Stomach (tissue), 8 donors: ENCODE measurements at regions not wholly inside any gene's neighbourhood (a gene's known extent, or its start where the extent isn't known, plus 50 kb on each side); places are given as distances from the start of the nearest gene placed in this dataset.

Experiments
- DNase-seq, 2 donors: peaks; one replicate each; pipeline versions ENCODE4 v3.0.0 to v3.0.0-alpha.2; 2013 to 2019
- H3K27ac ChIP-seq, 5 donors: fragments of 200-600 bp in 4 of 5; sonication (generic) in 4 of 5; one replicate each; pipeline ENCODE4 v1.5.1; 2013 to 2019; ENCODE audit warnings: mild to moderate bottlenecking in 1 of 5, moderate library complexity in 1 of 5
- H3K27me3 ChIP-seq, 3 donors: fragments of 200-600 bp; sonication (generic); one replicate each; pipeline ENCODE4 v1.5.1; 2017 to 2019; ENCODE audit warnings: mixed run types in 1 of 3
- H3K36me3 ChIP-seq, 4 donors: fragments of 200-600 bp; sonication (generic); 1 replicate in 3 of 4; 2 replicates in 1 of 4; pipeline ENCODE4 v1.5.1; 2016 to 2019
- H3K4me1 ChIP-seq, 4 donors: fragments of 200-600 bp; sonication (generic); one replicate each; pipeline ENCODE4 v1.5.1; 2016 to 2019
- H3K4me3 ChIP-seq, 4 donors: fragments of 200-600 bp; sonication (generic) in 3 of 4; one replicate each; pipeline ENCODE4 v1.5.1; 2016 to 2019; ENCODE audit warnings: mild to moderate bottlenecking in 1 of 4
- H3K9me3 ChIP-seq, 4 donors: fragments of 200-600 bp; sonication (generic); one replicate each; pipeline ENCODE4 v1.5.1; 2016 to 2019
- EP300 ChIP-seq: sonication (generic); formaldehyde crosslinking; IDR thresholded peaks from one replicate; pipeline ENCODE4 v1.6.1; 2017; ENCODE audit warnings: antibody characterized with exemption
- POLR2A ChIP-seq, 4 donors: fragments of 450-650 bp; IDR thresholded peaks; one replicate each; pipeline ENCODE4 v1.6.1; 2016; ENCODE audit warnings: antibody characterized with exemption in 4 of 4, control low read depth in 2 of 4, mild to moderate bottlenecking in 1 of 4, moderate library complexity in 1 of 4
- POLR2AphosphoS5 ChIP-seq, 3 donors: sonication (generic); formaldehyde crosslinking; IDR thresholded peaks; one replicate each; pipeline ENCODE4 v1.6.1; 2016; ENCODE audit warnings: antibody characterized with exemption in 3 of 3
- WGBS, 5 donors: extraction: QIAGEN DNeasy Blood & Tissue Kit in 3 of 5; methylation state at CpG; one replicate each; pipeline versions ENCODE4 v1.1.5 to v1.1.7; 2013 to 2018; 5-methylcytosine and 5-hydroxymethylcytosine counted together
- intact Hi-C: fragments of 100-400 bp; cut with DNase I; formaldehyde crosslinking; loops from one replicate; pipeline ENCODE4 v1.15.1; 2023; ENCODE audit warnings: low total_unique reads
- TF ChIP-seq, protein P1 (sequence below), 7 experiments: fragments of 450-650 bp in 4 of 7; fragments of 200-600 bp in 3 of 7; sonication (generic) in 3 of 7; IDR thresholded peaks; one replicate each; pipeline ENCODE4 v1.5.1; 2016 to 2019; ENCODE audit warnings: antibody characterized with exemption in 7 of 7, control low read depth in 2 of 7, mild to moderate bottlenecking in 1 of 7
- donor health status: healthy with polysubstance abuse.
- donor health status: Bipolar disorder and iron deficiency.
- donor health status: healthy.

DNA sequence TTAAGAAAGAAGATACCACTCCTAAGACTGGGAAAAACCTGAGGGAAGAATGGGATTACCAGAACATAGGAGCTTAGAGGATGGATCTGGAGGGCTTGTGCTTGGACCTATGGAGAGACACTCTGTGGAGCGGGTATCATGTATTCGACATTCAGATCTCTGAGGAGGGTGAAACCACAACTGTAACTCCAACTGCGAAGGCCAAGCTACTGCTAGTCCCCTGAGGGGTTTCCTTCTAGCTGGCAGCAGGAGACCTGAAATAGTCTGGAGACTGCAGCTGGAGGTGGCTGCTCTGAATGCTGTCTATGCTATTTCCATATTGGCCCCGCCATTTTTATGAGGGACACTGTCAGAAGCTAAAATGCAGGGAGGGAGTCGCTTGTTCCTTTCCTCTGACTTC is 462.3 kb downstream of the PTPRC start:
- WGBS, 5 donors: 92 to 97% (median 94%) methylated on average over 5 of the region's 5 CpGs
- H3K4me1 ChIP-seq: no peaks in the 10 kb centered on the region
- DNase-seq: no peak
- H3K9me3 ChIP-seq: peaks cover 0 to 8% (median 3%) of the 10 kb centered on the region in 4 donors
- H3K27me3 ChIP-seq: no peaks in the 10 kb centered on the region
- TF ChIP-seq POLR2AphosphoS5 (IDR thresholded peaks at IDR 0.05): no peak
- no peak for TF ChIP-seq EP300
- TF ChIP-seq, protein P1, sequence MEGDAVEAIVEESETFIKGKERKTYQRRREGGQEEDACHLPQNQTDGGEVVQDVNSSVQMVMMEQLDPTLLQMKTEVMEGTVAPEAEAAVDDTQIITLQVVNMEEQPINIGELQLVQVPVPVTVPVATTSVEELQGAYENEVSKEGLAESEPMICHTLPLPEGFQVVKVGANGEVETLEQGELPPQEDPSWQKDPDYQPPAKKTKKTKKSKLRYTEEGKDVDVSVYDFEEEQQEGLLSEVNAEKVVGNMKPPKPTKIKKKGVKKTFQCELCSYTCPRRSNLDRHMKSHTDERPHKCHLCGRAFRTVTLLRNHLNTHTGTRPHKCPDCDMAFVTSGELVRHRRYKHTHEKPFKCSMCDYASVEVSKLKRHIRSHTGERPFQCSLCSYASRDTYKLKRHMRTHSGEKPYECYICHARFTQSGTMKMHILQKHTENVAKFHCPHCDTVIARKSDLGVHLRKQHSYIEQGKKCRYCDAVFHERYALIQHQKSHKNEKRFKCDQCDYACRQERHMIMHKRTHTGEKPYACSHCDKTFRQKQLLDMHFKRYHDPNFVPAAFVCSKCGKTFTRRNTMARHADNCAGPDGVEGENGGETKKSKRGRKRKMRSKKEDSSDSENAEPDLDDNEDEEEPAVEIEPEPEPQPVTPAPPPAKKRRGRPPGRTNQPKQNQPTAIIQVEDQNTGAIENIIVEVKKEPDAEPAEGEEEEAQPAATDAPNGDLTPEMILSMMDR (IDR thresholded peaks at IDR 0.05): no peak
- TF ChIP-seq POLR2A (IDR thresholded peaks at IDR 0.05): no peak
- intact Hi-C loops: no loop called here
- no peaks in the 10 kb centered on the region for H3K36me3 ChIP-seq
- H3K27ac ChIP-seq: no peak overlapping the region
- no peak overlapping the region for H3K4me3 ChIP-seq

DNA sequence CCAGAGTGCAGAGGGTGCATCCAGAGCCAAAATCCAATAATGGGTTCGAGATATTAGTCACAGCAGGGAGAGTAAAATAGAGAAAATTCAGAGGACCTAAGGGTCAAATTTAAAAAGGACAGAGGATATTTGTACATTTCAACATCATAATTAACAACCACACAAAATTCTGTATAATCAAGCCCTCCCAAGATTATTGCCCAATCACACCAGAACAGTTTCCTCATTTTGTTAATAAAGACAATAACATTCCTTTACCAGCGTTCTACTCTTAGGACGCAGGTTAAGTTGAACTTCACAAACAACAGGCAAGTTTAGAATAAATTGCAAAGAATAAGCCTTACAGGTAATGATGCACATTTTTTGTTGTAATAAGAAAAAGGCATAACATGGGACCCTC is 462.8 kb downstream of the PTPRC start:
- intact Hi-C loops: no loop called here
- WGBS, 5 donors: 76 to 86% (median 82%) methylated on average over 3 of the region's 3 CpGs
- Histone ChIP-seq H3K9me3 (peaks cover 0 to 13% (median 6%) of the 10 kb centered on the region in 4 donors), H3K4me3 (no peak overlapping the region), H3K36me3 (no peaks in the 10 kb centered on the region), H3K4me1 (no peaks in the 10 kb centered on the region), H3K27me3 (no peaks in the 10 kb centered on the region), H3K27ac (no peak overlapping the region)
- TF ChIP-seq, protein P1 (IDR thresholded peaks at IDR 0.05): no peak
- TF ChIP-seq EP300: no peak
- TF ChIP-seq POLR2A (IDR thresholded peaks at IDR 0.05): no peak
- no peak for TF ChIP-seq POLR2AphosphoS5 (IDR thresholded peaks at IDR 0.05)
- DNase-seq: no peak

DNA sequence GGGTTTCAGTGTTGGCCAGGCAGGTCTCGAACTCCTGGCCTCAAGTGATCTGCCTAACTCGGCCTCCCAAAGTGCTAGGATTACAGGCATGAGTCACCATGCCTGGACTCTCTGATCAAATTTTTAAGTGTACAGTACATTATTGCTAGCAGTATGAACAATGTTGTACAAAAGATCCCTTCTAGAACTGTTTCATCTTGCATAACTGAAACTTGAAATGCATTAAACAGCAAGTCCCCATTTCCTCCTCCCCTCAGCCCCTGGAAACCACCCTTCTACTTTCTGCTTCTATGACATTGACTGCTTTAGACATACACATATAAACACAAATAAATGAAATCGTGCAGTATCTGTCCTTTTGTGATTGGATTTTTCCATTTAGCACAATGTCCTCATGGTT is 463.4 kb downstream of the PTPRC start:
- Histone ChIP-seq H3K9me3 (peaks cover 0 to 18% (median 6%) of the 10 kb centered on the region in 4 donors), H3K4me3 (no peak overlapping the region), H3K27ac (no peak overlapping the region), H3K27me3 (no peaks in the 10 kb centered on the region), H3K4me1 (no peaks in the 10 kb centered on the region), H3K36me3 (no peaks in the 10 kb centered on the region)
- no peak for TF ChIP-seq POLR2AphosphoS5 (IDR thresholded peaks at IDR 0.05)
- no peak for TF ChIP-seq EP300
- TF ChIP-seq, protein P1 (IDR thresholded peaks at IDR 0.05): no peak
- TF ChIP-seq POLR2A (IDR thresholded peaks at IDR 0.05): no peak
- intact Hi-C loops: no loop called here
- WGBS, 5 donors: 83 to 89% (median 87%) methylated on average over 3 of the region's 3 CpGs
- no peak for DNase-seq

DNA sequence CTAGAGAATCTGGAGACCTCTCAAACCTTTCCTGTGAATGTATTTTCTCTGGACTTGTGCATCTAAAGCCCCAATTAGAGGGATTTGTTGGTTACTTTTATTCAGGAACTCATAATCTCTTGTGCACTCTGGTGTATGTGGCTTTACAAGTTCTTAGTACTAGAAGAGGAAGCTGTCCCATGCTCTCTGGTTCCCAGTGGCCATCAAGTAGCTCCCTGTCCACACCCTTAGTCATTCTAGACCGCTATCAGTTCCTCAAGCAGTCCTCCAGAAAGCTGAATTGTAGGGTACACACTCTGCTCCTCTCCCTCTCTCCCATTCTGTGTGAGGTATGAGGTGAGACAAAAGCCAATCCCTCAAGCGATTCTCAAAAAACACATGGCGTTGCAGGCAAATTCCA is 470.3 kb downstream of the PTPRC start:
- H3K9me3 ChIP-seq: peaks cover 0 to 18% (median 10%) of the 10 kb centered on the region in 4 donors
- no peak for DNase-seq
- intact Hi-C loops: no loop called here
- no peaks in the 10 kb centered on the region for H3K4me1 ChIP-seq
- TF ChIP-seq POLR2A (IDR thresholded peaks at IDR 0.05) (no peak), POLR2AphosphoS5 (IDR thresholded peaks at IDR 0.05) (no peak), EP300 (no peak)
- TF ChIP-seq, protein P1 (IDR thresholded peaks at IDR 0.05): no peak
- H3K27ac ChIP-seq: no peak overlapping the region
- 88 to 92% (median 89%) methylated on average over 3 of the region's 3 CpGs for WGBS, 5 donors
- no peak overlapping the region for H3K4me3 ChIP-seq
- no peaks in the 10 kb centered on the region for H3K36me3 ChIP-seq
- H3K27me3 ChIP-seq: no peaks in the 10 kb centered on the region
